Trophoblast cell (in vitro differentiated cells and primary cell): ENCODE measurements at regions not wholly inside any gene's neighbourhood (a gene's known extent, or its start where the extent isn't known, plus 50 kb on each side); places are given as distances from the start of the nearest gene placed in this dataset.

Experiments
- DNase-seq, 2 donors: peaks; one replicate each; pipeline ENCODE4 v3.0.0-alpha.2; 2016
- H2AFZ ChIP-seq: 2 replicates; pipeline ENCODE4 v1.6.1; 2013; ENCODE audit warnings: low read length, moderate library complexity, mild to moderate bottlenecking; ENCODE audit not compliant: insufficient read depth, poor library complexity
- H2AK5ac ChIP-seq: 2 replicates; pipeline ENCODE4 v1.6.1; 2013; ENCODE audit warnings: mild to moderate bottlenecking, low read length
- H2BK120ac ChIP-seq: 2 replicates; pipeline ENCODE4 v1.6.1; 2013; ENCODE audit warnings: low read length, mild to moderate bottlenecking, moderate library complexity; ENCODE audit not compliant: insufficient read depth, poor library complexity
- H2BK12ac ChIP-seq: 2 replicates; pipeline ENCODE4 v1.6.1; 2013; ENCODE audit warnings: mild to moderate bottlenecking, low read length, moderate library complexity
- H2BK5ac ChIP-seq: 2 replicates; pipeline ENCODE4 v1.6.1; 2013; ENCODE audit warnings: low read length, low read depth, moderate library complexity, mild to moderate bottlenecking; ENCODE audit not compliant: poor library complexity
- H3K14ac ChIP-seq: 2 replicates; pipeline ENCODE4 v1.6.1; 2013; ENCODE audit warnings: mild to moderate bottlenecking, low read length
- H3K18ac ChIP-seq: 2 replicates; pipeline ENCODE4 v1.6.1; 2013; ENCODE audit warnings: mild to moderate bottlenecking, low read length
- H3K23ac ChIP-seq: 2 replicates; pipeline ENCODE4 v1.6.1; 2013; ENCODE audit warnings: low read length
- H3K27ac ChIP-seq: 2 replicates; pipeline ENCODE4 v1.5.1; 2013; ENCODE audit warnings: low read depth, mild to moderate bottlenecking, inconsistent platforms, low read length, moderate library complexity
- H3K27me3 ChIP-seq: 2 replicates; pipeline ENCODE4 v1.6.1; 2013; ENCODE audit warnings: inconsistent platforms, mild to moderate bottlenecking, low read length, moderate library complexity; ENCODE audit not compliant: insufficient read depth
- H3K36me3 ChIP-seq, 2 experiments: 1 replicate in 1 of 2; 2 replicates in 1 of 2; pipeline ENCODE4 v1.6.1; 2013; ENCODE audit warnings: low read length in 2 of 2, mild to moderate bottlenecking in 2 of 2, moderate library complexity in 1 of 2; ENCODE audit not compliant: insufficient read depth in 2 of 2, control insufficient read depth in 1 of 2
- H3K4ac ChIP-seq: 2 replicates; pipeline ENCODE4 v1.6.1; 2013; ENCODE audit warnings: low read depth, mild to moderate bottlenecking, low read length, moderate library complexity
- H3K4me1 ChIP-seq, 2 experiments: 1 replicate in 1 of 2; 2 replicates in 1 of 2; pipeline ENCODE4 v1.6.1; 2013; ENCODE audit warnings: low read length in 2 of 2, mild to moderate bottlenecking in 2 of 2, moderate library complexity in 1 of 2; ENCODE audit not compliant: insufficient read depth in 2 of 2, control insufficient read depth in 1 of 2
- H3K4me2 ChIP-seq: 2 replicates; pipeline ENCODE4 v1.6.1; 2013; ENCODE audit warnings: inconsistent platforms, mild to moderate bottlenecking, low read length, moderate library complexity
- H3K4me3 ChIP-seq: 2 replicates; pipeline ENCODE4 v1.5.1; 2013; ENCODE audit warnings: mild to moderate bottlenecking, low read depth, low read length, inconsistent platforms
- H3K79me1 ChIP-seq: one replicate; pipeline ENCODE4 v1.6.1; 2013; ENCODE audit warnings: low read length
- H3K79me2 ChIP-seq: 2 replicates; pipeline ENCODE4 v1.6.1; 2013; ENCODE audit warnings: low read length, mild to moderate bottlenecking; ENCODE audit not compliant: control insufficient read depth, insufficient read depth, poor library complexity
- H3K9ac ChIP-seq: 2 replicates; pipeline ENCODE4 v1.6.1; 2013; ENCODE audit warnings: mild to moderate bottlenecking, low read length
- H3K9me3 ChIP-seq: 2 replicates; pipeline ENCODE4 v1.6.1; 2013; ENCODE audit warnings: low read depth, mild to moderate bottlenecking, control low read depth, inconsistent platforms, low read length; ENCODE audit not compliant: insufficient read depth
- H4K12ac ChIP-seq: 2 replicates; pipeline ENCODE4 v1.6.1; 2013; ENCODE audit warnings: low read depth, mild to moderate bottlenecking, low read length, moderate library complexity
- H4K8ac ChIP-seq: 2 replicates; pipeline ENCODE4 v1.6.1; 2013; ENCODE audit warnings: low read depth, mild to moderate bottlenecking, low read length, moderate library complexity
- H4K91ac ChIP-seq: one replicate; pipeline ENCODE4 v1.6.1; 2013; ENCODE audit warnings: low read depth, mild to moderate bottlenecking, low read length, moderate library complexity
- WGBS: extraction: QIAGEN DNeasy Blood & Tissue Kit; methylation state at CpG from one replicate; pipeline ENCODE4 v1.1.7; 2013; ENCODE audit warnings: missing lambda C conversion rate; ENCODE audit not compliant: insufficient read length, insufficient coverage; ENCODE audit errors: extremely low coverage; 5-methylcytosine and 5-hydroxymethylcytosine counted together

DNA sequence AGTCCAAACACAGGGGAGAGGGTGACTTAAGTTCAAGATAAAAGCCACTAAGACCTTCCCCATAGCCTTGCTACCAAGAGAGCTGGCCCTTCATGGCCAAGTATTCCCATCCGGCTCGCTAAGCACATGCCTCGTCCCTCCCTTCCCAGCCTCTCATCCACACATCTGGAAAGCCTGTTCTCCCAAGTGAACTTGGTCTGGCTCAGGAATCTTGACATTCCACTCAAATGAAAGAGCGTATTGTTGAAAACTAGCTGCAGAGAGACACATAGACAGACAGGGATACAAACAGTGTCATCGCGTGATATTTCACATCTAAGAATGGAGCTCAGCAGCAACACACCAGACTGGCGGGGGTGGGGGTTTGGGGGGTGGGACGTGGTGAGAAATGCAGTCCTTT is 182.8 kb upstream of the FOXQ1 start:
- WGBS, result no CpG with 5 or more reads among the region's 8 CpGs
- H2AFZ ChIP-seq, result no peak overlapping the region
- H3K18ac ChIP-seq, result no peak overlapping the region
- H3K9ac ChIP-seq, result no peak overlapping the region
- H3K14ac ChIP-seq, result no peak overlapping the region
- no peak overlapping the region for H3K23ac ChIP-seq
- H4K8ac ChIP-seq, result no peak overlapping the region
- no peak overlapping the region for H2BK5ac ChIP-seq
- H4K91ac ChIP-seq, result no peak overlapping the region
- DNase-seq, result no peak
- H3K4me2 ChIP-seq, result no peak overlapping the region
- no peaks in the 10 kb centered on the region for H3K4me1 ChIP-seq
- H3K79me1 ChIP-seq, result no peaks in the 10 kb centered on the region
- no peak overlapping the region for H2AK5ac ChIP-seq
- no peaks in the 10 kb centered on the region for H3K27me3 ChIP-seq
- H2BK120ac ChIP-seq, result no peak overlapping the region
- H3K36me3 ChIP-seq, result no peaks in the 10 kb centered on the region
- no peak overlapping the region for H3K27ac ChIP-seq
- H3K9me3 ChIP-seq, result peaks cover 8% of the 10 kb centered on the region
- H3K79me2 ChIP-seq, result no peaks in the 10 kb centered on the region
- no peak overlapping the region for H3K4me3 ChIP-seq
- no peak overlapping the region for H2BK12ac ChIP-seq
- H4K12ac ChIP-seq, result no peak overlapping the region
- no peak overlapping the region for H3K4ac ChIP-seq

DNA sequence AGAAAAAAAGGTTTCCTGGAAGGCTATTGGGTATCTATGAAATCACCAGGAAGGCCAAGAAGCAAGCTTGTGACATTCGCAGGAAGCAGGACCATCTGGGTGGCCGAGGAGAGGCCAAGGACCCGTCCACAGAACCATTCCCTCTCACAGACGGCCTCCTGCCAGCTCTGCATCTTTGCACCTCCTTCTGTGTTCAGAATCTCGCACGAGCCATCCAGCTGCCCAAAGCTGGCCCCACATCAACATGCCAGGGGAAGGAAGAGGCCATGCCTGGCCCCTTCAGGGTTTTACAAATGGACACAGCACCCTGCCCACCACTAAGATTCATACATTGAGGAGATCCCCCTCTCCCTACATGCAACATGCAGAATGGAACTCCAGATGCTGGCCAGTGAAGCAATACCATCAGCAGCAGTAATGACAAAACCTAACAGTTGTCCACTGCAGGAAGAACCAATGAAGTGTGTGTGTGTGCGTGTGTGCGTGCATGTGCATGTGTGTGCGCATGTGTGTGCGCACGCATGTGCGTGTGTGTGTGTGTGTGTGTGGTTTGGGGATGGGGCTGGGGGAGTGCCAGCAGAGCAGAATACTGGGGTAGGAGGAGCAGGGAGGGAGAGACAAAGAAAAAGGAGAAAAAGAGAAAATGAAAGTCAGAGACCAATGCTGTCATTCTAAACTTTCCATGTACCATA is 184.2 kb upstream of the FOXQ1 start:
- Histone ChIP-seq H3K14ac (no peak overlapping the region), H3K18ac (no peak overlapping the region), H4K8ac (no peak overlapping the region), H3K36me3 (no peaks in the 10 kb centered on the region), H3K79me1 (no peaks in the 10 kb centered on the region), H4K12ac (no peak overlapping the region), H3K4ac (no peak overlapping the region), H3K27me3 (no peaks in the 10 kb centered on the region), H3K79me2 (no peaks in the 10 kb centered on the region), H3K27ac (no peak overlapping the region), H2BK120ac (no peak overlapping the region), H3K9ac (no peak overlapping the region), H3K4me2 (no peak overlapping the region), H3K9me3 (peaks cover 10% of the 10 kb centered on the region), H3K4me3 (no peak overlapping the region), H2AFZ (no peak overlapping the region), H2BK12ac (no peak overlapping the region), H3K23ac (no peak overlapping the region), H2BK5ac (no peak overlapping the region), H2AK5ac (no peak overlapping the region), H4K91ac (no peak overlapping the region), H3K4me1 (no peaks in the 10 kb centered on the region)
- DNase-seq, result no peak
- no CpG with 5 or more reads among the region's 12 CpGs for WGBS

DNA sequence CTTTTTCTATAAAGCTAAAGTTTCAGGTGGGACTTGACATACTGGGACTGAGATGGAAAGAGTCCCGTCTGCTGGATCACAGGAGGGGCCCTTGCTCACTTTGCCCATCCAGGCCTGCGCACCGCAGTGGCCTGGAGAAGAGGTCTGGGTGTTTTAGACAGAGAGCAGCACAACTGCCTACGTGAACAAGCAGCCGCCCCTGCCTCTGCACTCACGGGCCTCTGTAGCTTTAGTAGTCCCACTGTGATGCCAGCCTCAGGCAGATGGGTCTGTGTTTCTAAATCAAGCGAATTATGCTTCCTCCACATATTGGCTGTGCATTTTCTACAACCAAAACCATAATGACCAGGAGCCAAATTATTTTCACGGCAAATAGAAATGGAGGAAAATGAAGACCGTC is 184.8 kb upstream of the FOXQ1 start:
- no peak overlapping the region for H4K91ac ChIP-seq
- H2BK5ac ChIP-seq, result no peak overlapping the region
- no peak overlapping the region for H2BK12ac ChIP-seq

DNA sequence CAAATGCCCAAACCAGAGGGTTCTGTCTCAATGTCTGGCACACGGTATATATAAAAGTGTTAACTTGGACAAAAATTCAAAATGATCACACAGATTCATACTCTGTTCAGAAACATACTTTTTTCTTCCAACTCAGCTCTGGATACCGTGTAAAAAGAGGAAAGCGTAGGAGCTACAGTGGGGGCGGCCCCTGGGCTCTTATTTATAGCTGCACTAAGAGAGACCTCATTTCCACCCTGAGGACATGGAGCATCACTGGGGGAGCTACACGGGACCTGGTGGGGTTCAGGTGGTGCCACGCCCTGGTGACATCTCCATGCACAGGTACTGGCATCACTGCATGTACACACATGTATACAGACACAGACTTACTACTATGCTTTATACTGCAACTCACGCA is 185.9 kb upstream of the FOXQ1 start:
- H3K79me2 ChIP-seq, result no peaks in the 10 kb centered on the region
- no peak overlapping the region for H3K4me2 ChIP-seq
- no peaks in the 10 kb centered on the region for H3K27me3 ChIP-seq
- H3K4me1 ChIP-seq, result no peaks in the 10 kb centered on the region
- H3K79me1 ChIP-seq, result no peaks in the 10 kb centered on the region
- H2BK12ac ChIP-seq, result no peak overlapping the region
- H2AK5ac ChIP-seq, result no peak overlapping the region
- H3K36me3 ChIP-seq, result no peaks in the 10 kb centered on the region
- no peak overlapping the region for H3K4me3 ChIP-seq
- H3K27ac ChIP-seq, result no peak overlapping the region
- no CpG with 5 or more reads among the region's 7 CpGs for WGBS
- no peak overlapping the region for H3K23ac ChIP-seq
- H4K12ac ChIP-seq, result no peak overlapping the region
- H3K9me3 ChIP-seq, result peaks cover 10% of the 10 kb centered on the region
- no peak overlapping the region for H3K14ac ChIP-seq
- H2BK5ac ChIP-seq, result no peak overlapping the region
- H2AFZ ChIP-seq, result no peak overlapping the region
- H3K4ac ChIP-seq, result no peak overlapping the region
- no peak overlapping the region for H4K8ac ChIP-seq
- H3K18ac ChIP-seq, result no peak overlapping the region
- no peak overlapping the region for H2BK120ac ChIP-seq
- H4K91ac ChIP-seq, result no peak overlapping the region
- H3K9ac ChIP-seq, result no peak overlapping the region
- DNase-seq, result no peak

More for the DNA sequence above, 184.8 kb upstream of the FOXQ1 start:
- Histone ChIP-seq H3K18ac (no peak overlapping the region), H3K4ac (no peak overlapping the region), H3K4me1 (no peaks in the 10 kb centered on the region), H3K27ac (no peak overlapping the region), H3K36me3 (no peaks in the 10 kb centered on the region), H3K9me3 (peaks cover 10% of the 10 kb centered on the region), H2AK5ac (no peak overlapping the region), H3K9ac (no peak overlapping the region), H3K4me2 (no peak overlapping the region), H3K4me3 (no peak overlapping the region), H3K79me2 (no peaks in the 10 kb centered on the region), H3K27me3 (no peaks in the 10 kb centered on the region), H3K23ac (no peak overlapping the region), H4K12ac (no peak overlapping the region), H2AFZ (no peak overlapping the region), H3K14ac (no peak overlapping the region), H4K8ac (no peak overlapping the region), H2BK120ac (no peak overlapping the region), H3K79me1 (no peaks in the 10 kb centered on the region)
- no peak for DNase-seq
- no CpG with 5 or more reads among the region's 9 CpGs for WGBS
